A673 (cell line): ENCODE measurements at regions not wholly inside any gene's neighbourhood (a gene's known extent, or its start where the extent isn't known, plus 50 kb on each side); places are given as distances from the start of the nearest gene placed in this dataset.
"Not testable (repeated sequence)": the region's sequence is repeated elsewhere in the genome, so short reads cannot be mapped to it uniquely, and the experiment has no call there.

Experiments
- BruUV-seq: library from RNA; stranded (reverse); fragments of 400-500 nt; replicated peaks from 2 replicates; lab custom pipeline; 2021; lab: Mats Ljungman, UMichigan
- CTCF ChIA-PET: fragments of 300-600 bp; sonication (Branson Sonifier 250); formaldehyde crosslinking; loops from one replicate; lab custom pipeline; 2022; ENCODE audit warnings: antibody characterized with exemption; lab: Charles Lee
- POLR2A ChIA-PET: fragments of 300-600 bp; sonication (Branson Sonifier 250); formaldehyde crosslinking; loops from one replicate; lab custom pipeline; 2022; ENCODE audit warnings: antibody characterized with exemption; ENCODE audit not compliant: low non-redundant PET; lab: Charles Lee
- DNase-seq: peaks from one replicate; pipeline ENCODE4 v3.0.0-alpha.2; 2015; ENCODE audit warnings: low spot score
- H3K27ac ChIP-seq: fragments of 200-600 bp; sonication (generic); 2 replicates; pipeline ENCODE4 v1.5.1; 2016; ENCODE audit warnings: mixed run types, low read depth, mild to moderate bottlenecking, mixed read lengths, antibody characterized with exemption, low read length; ENCODE audit not compliant: poor library complexity, severe bottlenecking
- H3K27me3 ChIP-seq: fragments of 200-600 bp; sonication (generic); replicated peaks from 2 replicates; pipeline ENCODE4 v1.6.1; 2017; ENCODE audit warnings: mixed run types, low read depth, mild to moderate bottlenecking, mixed read lengths, antibody characterized with exemption, low read length; ENCODE audit not compliant: insufficient read depth, poor library complexity
- H3K36me3 ChIP-seq: fragments of 200-600 bp; sonication (generic); 2 replicates; pipeline ENCODE4 v1.6.1; 2016; ENCODE audit warnings: mixed run types, mild to moderate bottlenecking, mixed read lengths, antibody characterized with exemption, low read length; ENCODE audit not compliant: insufficient read depth, poor library complexity, severe bottlenecking
- H3K4me1 ChIP-seq: fragments of 200-600 bp; sonication (generic); 2 replicates; pipeline ENCODE4 v1.6.1; 2017; ENCODE audit warnings: mixed run types, mild to moderate bottlenecking, mixed read lengths, antibody characterized with exemption, low read length; ENCODE audit not compliant: insufficient read depth, poor library complexity, severe bottlenecking
- H3K4me3 ChIP-seq: fragments of 200-600 bp; sonication (generic); 2 replicates; pipeline ENCODE4 v1.5.1; 2016; ENCODE audit warnings: low read depth, mixed run types, mild to moderate bottlenecking, mixed read lengths, low read length; ENCODE audit not compliant: poor library complexity, severe bottlenecking
- H3K9me3 ChIP-seq: fragments of 200-600 bp; sonication (generic); 2 replicates; pipeline ENCODE4 v1.6.1; 2016; ENCODE audit warnings: mixed run types, low read depth, mild to moderate bottlenecking, mixed read lengths, antibody characterized with exemption, low read length; ENCODE audit not compliant: poor library complexity, severe bottlenecking
- CTCF ChIP-seq: fragments of 300-800, 200-600 bp; sonication (generic); conservative IDR thresholded peaks from 2 replicates; pipeline ENCODE4 v1.5.1; 2017; ENCODE audit warnings: low read depth, mild to moderate bottlenecking, antibody characterized with exemption, low read length, moderate library complexity, mixed read lengths
- EZH2 ChIP-seq: fragments of 200-600 bp; sonication (generic); IDR thresholded peaks from 2 replicates; pipeline ENCODE4 v1.6.1; 2017; ENCODE audit warnings: borderline replicate concordance, low read depth, mild to moderate bottlenecking, mixed read lengths, antibody characterized with exemption, low read length; ENCODE audit not compliant: poor library complexity, severe bottlenecking
- intact Hi-C: fragments of 100-400 bp; cut with micrococcal nuclease; formaldehyde crosslinking; loops from one replicate; pipeline ENCODE4 v1.10.0; 2022; ENCODE audit not compliant: unreplicated experiment

GRCh38 chr6:134634466-134634865 lies 315.4 kb downstream of the ALDH8A1 start:
- intact Hi-C loops: no loop called here

DNA sequence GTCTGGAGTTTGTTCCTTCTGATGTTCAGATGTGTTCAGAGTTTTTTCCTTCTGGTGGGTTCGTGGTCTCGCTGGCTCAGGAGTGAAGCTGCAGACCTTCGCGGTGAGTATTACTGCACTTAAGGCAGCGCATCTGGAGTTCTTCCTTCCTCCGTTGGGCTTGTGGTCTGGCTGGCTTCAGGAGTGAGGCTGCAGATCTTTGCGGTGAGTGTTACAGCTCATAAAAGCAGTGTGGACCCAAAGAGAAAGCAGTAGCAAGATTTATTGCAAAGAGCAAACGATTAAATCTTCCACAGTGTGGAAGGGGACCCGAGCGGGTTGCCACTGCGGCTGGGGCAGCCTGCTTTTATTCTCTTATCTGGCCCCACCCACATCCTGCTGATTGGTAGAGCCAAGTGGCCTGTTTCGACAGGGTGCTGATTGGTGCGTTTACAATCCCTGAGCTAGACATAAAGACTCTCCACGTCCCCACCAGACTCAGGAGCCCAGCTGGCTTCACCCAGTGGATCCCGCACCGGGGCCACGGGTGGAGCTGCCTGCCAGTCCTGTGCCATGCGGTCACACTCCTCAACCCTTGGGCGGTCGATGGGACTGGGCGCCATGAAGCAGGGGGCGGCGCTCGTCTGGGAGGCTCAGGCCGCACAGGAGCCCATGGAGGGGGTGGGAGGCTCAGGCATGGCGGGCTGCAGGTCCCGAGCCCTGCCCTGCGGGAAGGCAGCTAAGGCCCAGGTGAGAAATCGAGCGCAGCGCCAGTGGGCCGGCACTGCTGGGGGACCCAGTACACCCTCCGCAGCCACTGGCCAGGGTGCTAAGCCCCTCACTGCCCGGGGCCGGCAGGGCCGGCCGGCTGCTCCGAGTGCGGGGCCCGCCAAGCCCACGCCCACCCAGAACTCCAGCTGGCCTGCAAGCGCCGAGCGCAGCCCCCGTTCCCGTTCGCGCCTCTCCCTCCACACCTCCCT lies 315.3 kb upstream of the SGK1 start:
- intact Hi-C loops, H3K27ac ChIP-seq, H3K4me3 ChIP-seq, DNase-seq, POLR2A ChIA-PET, H3K9me3 ChIP-seq, H3K4me1 ChIP-seq, H3K27me3 ChIP-seq, BruUV-seq, H3K36me3 ChIP-seq, CTCF ChIA-PET: not testable (repeated sequence)

More at GRCh38 chr6:134634466-134634865, 315.4 kb downstream of the ALDH8A1 start:
- H3K9me3 ChIP-seq: no peaks in the 10 kb centered on the region
- CTCF ChIA-PET: no interaction called here
- no TSS peak for BruUV-seq
- DNase-seq: no peak
- POLR2A ChIA-PET: no interaction called here
- H3K27me3 ChIP-seq: no peaks in the 10 kb centered on the region
- H3K36me3 ChIP-seq: no peaks in the 10 kb centered on the region
- TF ChIP-seq CTCF: no peak
- no peak for TF ChIP-seq EZH2
- no peaks in the 10 kb centered on the region for H3K4me1 ChIP-seq
- no peak overlapping the region for H3K4me3 ChIP-seq
- no peak overlapping the region for H3K27ac ChIP-seq

GRCh38 chr6:134632024-134632423 lies 314.1 kb upstream of the SGK1 start:
- no peak overlapping the region for H3K27ac ChIP-seq
- intact Hi-C loops: no loop called here
- no peaks in the 10 kb centered on the region for H3K36me3 ChIP-seq
- no peak overlapping the region for H3K4me3 ChIP-seq
- H3K9me3 ChIP-seq: no peaks in the 10 kb centered on the region
- no peak for TF ChIP-seq EZH2
- TF ChIP-seq CTCF: no peak
- ChIA-PET CTCF (no interaction called here), POLR2A (no interaction called here)
- H3K4me1 ChIP-seq: no peaks in the 10 kb centered on the region
- BruUV-seq: no TSS peak
- no peak for DNase-seq
- no peaks in the 10 kb centered on the region for H3K27me3 ChIP-seq
